ENCODE measurements at regions not wholly inside any gene's neighbourhood (a gene's known extent, or its start where the extent isn't known, plus 50 kb on each side); places are given as distances from the start of the nearest gene placed in this dataset.

DNA sequence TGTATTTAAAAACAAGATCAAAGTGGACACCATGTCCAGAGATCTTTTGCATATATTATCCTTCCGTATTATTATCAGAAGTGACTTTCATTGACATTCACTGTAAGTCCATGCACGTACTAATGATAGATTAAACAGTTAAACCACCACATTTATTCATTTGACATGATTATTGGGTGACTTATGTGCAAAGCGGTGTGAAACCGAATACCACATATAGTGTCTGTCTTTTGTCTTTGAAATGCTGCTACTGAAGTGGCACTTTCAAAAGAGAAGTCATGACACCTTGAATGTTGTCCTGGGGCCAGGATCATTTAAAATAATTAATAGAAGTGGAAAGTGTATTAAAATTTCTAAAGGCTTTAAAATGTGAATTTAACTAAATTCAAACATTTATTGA lies 100.1 kb downstream of the ERCC5 start:
- TF ChIP-seq, protein P1, sequence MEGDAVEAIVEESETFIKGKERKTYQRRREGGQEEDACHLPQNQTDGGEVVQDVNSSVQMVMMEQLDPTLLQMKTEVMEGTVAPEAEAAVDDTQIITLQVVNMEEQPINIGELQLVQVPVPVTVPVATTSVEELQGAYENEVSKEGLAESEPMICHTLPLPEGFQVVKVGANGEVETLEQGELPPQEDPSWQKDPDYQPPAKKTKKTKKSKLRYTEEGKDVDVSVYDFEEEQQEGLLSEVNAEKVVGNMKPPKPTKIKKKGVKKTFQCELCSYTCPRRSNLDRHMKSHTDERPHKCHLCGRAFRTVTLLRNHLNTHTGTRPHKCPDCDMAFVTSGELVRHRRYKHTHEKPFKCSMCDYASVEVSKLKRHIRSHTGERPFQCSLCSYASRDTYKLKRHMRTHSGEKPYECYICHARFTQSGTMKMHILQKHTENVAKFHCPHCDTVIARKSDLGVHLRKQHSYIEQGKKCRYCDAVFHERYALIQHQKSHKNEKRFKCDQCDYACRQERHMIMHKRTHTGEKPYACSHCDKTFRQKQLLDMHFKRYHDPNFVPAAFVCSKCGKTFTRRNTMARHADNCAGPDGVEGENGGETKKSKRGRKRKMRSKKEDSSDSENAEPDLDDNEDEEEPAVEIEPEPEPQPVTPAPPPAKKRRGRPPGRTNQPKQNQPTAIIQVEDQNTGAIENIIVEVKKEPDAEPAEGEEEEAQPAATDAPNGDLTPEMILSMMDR (conservative IDR thresholded peaks at IDR 0.05 in 1 of 2, IDR thresholded peaks at IDR 0.05 in 1 of 2; ENCODE audit: low read depth in 1 of 2, low read length in 2 of 2) = no peak
- TF ChIP-seq EZH2 (IDR thresholded peaks at IDR 0.05; ENCODE audit: low read length, missing control alignments) = no peak

Measured in fibroblast of lung (primary cell).